OCI-M2 (cell line): ENCODE measurements at regions not wholly inside any gene's neighbourhood (a gene's known extent, or its start where the extent isn't known, plus 50 kb on each side); places are given as distances from the start of the nearest gene placed in this dataset.
"Not testable (repeated sequence)": the region's sequence is repeated elsewhere in the genome, so short reads cannot be mapped to it uniquely, and the experiment has no call there.

Experiments used
- DNase-seq: peaks from one replicate; lab custom pipeline; 2025; ENCODE audit not compliant: unreplicated experiment; lab: John Stamatoyannopoulos, UW

GRCh38 chr10:78407009-78407711 is 373.5 kb downstream of the RPS24 start:
- DNase-seq = no peak

DNA sequence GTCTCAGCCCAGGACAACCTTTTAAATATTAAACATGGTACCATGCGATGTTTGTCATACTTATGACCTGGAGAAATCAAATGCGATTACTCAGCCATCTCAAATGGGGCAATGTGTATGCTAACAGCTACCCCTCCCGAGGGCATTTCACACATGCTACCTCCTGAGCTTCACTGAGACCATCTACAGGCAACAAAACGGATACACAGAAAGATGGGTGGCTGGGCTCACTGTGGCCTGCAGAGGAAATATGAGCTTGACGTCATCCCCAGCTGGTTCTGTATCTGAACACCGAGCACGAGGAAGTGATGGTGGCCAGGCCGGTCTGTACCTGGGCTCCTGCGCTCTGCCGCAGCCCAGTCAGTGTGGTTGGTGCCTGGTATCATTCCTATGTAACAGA is 374.3 kb downstream of the RPS24 start:
- DNase-seq = no peak

DNA sequence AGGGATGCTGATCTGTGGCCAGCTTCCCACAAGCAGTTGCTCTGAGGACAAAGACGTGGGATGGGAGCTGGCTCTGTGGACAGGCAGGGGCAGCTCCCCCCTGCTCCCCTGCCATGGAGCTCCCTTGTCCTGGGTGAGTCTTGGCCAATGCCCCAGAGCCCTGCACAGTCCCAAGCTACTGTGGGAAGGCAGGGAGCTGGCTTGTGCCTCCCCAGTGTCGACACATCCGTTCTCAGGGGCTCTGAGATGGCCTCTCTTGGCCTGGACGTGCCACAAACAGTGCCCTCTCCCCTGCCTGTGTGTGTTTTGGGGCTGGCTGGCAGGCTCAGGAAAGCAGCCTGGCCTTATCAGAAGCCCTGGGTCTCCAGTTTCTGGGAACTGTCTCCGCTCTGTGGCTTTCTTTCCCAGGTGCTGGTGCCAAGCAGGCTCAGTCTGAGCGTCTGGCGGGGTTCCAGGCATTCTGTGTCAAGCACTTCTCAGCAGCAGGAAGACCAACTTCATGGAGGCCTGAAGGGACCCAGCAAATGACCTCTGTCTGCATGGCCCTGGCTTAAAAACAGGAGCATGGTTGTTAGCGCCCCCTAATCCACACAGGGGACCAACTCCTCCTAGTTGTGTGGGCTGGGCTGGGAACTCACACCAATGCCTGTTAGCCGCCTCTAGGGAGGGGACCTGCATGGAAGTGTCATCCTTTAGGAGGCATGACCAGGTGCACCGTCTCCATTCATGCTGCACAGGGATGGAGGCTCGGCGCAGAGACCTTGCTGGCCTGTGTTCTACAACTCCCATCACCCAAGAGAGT is 375.2 kb downstream of the RPS24 start:
- no peak for DNase-seq

- no peak for DNase-seq
These were observed 376.6 kb downstream of the RPS24 start for GRCh38 chr10:78410046-78410965.

- DNase-seq = no peak
These were observed 378.1 kb downstream of the RPS24 start for GRCh38 chr10:78411716-78412115.

- no peak for DNase-seq
These were observed 378.9 kb downstream of the RPS24 start for GRCh38 chr10:78412605-78413004.

DNA sequence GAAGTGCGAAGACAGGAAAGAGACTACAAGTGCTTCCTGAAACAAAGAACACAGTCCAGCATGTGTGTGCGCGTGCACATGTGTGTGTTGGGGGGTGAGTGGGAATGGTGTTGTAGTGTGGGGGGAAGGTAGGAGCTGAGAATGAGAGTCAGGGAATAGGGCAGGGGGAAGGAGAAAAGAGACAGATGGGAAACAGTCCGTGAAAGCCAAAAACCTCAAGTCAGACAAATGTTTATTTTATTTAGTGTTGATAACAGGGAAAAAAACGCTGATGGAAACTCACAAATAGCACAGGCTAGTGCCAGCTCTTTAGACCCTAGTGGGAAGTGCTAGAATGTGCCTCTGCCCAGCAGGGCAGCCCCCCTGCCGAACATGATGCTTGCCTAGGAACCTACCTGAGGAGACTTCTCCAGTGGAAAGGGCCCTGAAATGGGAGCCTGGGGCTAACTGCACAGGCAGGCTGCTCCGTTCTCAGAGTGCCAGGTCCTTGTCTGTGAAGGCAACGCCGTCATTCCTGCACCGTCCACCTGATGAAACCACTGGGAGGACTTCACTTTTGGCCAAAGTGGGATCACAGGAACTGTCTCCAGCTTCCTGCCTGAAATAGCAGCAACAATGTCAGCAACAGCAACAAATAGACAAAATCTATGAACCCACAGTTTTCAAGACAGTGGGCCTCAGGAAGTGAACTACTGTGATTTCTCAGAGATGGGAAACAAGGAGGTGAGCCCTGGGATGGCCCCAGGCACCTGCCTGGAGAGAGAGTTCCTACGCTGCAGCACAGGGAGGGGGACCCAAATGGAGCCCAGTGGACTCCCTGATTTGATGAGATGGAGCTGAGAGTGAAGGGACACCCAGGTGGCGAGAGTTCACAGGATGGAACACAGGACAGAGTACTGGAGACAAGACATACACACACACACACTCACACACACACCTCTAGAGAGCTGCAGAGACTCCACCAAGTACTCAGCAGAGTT is 379.7 kb downstream of the RPS24 start:
- DNase-seq = no peak

- DNase-seq = no peak
These were observed 380.7 kb downstream of the RPS24 start for GRCh38 chr10:78414380-78414779.

- no peak for DNase-seq
These were observed 381.4 kb downstream of the RPS24 start for GRCh38 chr10:78415111-78415510.

GRCh38 chr10:78416031-78417011 is 382.7 kb downstream of the RPS24 start:
- no peak for DNase-seq

- DNase-seq = no peak
These were observed 384.0 kb downstream of the RPS24 start for GRCh38 chr10:78417425-78418370.

- DNase-seq = no peak
These were observed 386.0 kb downstream of the RPS24 start for GRCh38 chr10:78419481-78420265.

- DNase-seq = no peak
These were observed 387.5 kb downstream of the RPS24 start for GRCh38 chr10:78420946-78421735.

DNA sequence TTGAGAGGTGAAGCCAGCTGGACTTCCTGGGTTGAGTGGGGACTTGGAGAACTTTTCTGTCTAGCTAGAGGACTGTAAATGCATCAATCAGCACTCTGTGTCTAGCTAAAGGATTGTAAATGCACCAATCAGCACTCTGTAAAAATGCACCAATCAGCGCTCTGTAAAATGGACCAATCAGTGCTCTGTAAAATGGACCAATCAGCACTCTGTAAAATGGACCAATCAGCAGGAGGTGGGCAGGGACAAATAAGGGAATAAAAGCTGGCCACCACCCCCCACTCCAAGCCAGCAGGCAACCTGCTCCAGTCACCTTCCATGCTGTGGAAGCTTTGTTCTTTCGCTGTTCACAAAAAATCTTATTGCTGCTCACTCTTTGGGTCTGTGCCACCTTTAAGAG is 390.4 kb downstream of the RPS24 start:
- not testable (repeated sequence) for DNase-seq

GRCh38 chr10:78424723-78425122 is 391.1 kb downstream of the RPS24 start:
- no peak for DNase-seq

GRCh38 chr10:78426181-78426580 is 392.5 kb downstream of the RPS24 start:
- no peak for DNase-seq
